OCI-M2 (cell line): ENCODE measurements at regions not wholly inside any gene's neighbourhood (a gene's known extent, or its start where the extent isn't known, plus 50 kb on each side); places are given as distances from the start of the nearest gene placed in this dataset.

Experiments
- DNase-seq: peaks from one replicate; lab custom pipeline; 2025; ENCODE audit not compliant: unreplicated experiment; lab: John Stamatoyannopoulos, UW

- DNase-seq: no peak
These were observed 137.0 kb downstream of the PLPP3 start for GRCh38 chr1:56442290-56442877.

- DNase-seq: no peak
These were observed 137.8 kb downstream of the PLPP3 start for GRCh38 chr1:56441601-56442000.

GRCh38 chr1:56439610-56440264 lies 139.6 kb downstream of the PLPP3 start:
- no peak for DNase-seq

GRCh38 chr1:56438901-56439551 lies 140.3 kb downstream of the PLPP3 start:
- no peak for DNase-seq

GRCh38 chr1:56437959-56438358 lies 141.4 kb downstream of the PLPP3 start:
- DNase-seq: no peak

- no peak for DNase-seq
These were observed 142.4 kb downstream of the PLPP3 start for GRCh38 chr1:56436912-56437417.

GRCh38 chr1:56436296-56436695 lies 143.1 kb downstream of the PLPP3 start:
- DNase-seq: no peak

- DNase-seq: no peak
These were observed 143.7 kb downstream of the PLPP3 start for GRCh38 chr1:56435434-56436262.

GRCh38 chr1:56434740-56435139 lies 144.6 kb downstream of the PLPP3 start:
- DNase-seq: no peak

- no peak for DNase-seq
These were observed 145.3 kb downstream of the PLPP3 start for GRCh38 chr1:56434025-56434424.

GRCh38 chr1:56433056-56433577 lies 146.2 kb downstream of the PLPP3 start:
- DNase-seq: no peak

GRCh38 chr1:56432166-56432971 lies 147.0 kb downstream of the PLPP3 start:
- DNase-seq: no peak

GRCh38 chr1:56430141-56430839 lies 149.1 kb downstream of the PLPP3 start:
- DNase-seq: no peak

- DNase-seq: no peak
These were observed 150.1 kb downstream of the PLPP3 start for GRCh38 chr1:56429288-56429687.

- no peak for DNase-seq
These were observed 152.6 kb downstream of the PLPP3 start for GRCh38 chr1:56426587-56427381.

GRCh38 chr1:56425494-56426037 lies 153.8 kb downstream of the PLPP3 start:
- DNase-seq: no peak

- DNase-seq: no peak
These were observed 154.4 kb downstream of the PLPP3 start for GRCh38 chr1:56424744-56425493.

- DNase-seq: no peak
These were observed 155.6 kb downstream of the PLPP3 start for GRCh38 chr1:56423716-56424115.
